ENCODE measurements at regions not wholly inside any gene's neighbourhood (a gene's known extent, or its start where the extent isn't known, plus 50 kb on each side); places are given as distances from the start of the nearest gene placed in this dataset.
"Not testable (repeated sequence)": the region's sequence is repeated elsewhere in the genome, so short reads cannot be mapped to it uniquely, and the experiment has no call there.

DNA sequence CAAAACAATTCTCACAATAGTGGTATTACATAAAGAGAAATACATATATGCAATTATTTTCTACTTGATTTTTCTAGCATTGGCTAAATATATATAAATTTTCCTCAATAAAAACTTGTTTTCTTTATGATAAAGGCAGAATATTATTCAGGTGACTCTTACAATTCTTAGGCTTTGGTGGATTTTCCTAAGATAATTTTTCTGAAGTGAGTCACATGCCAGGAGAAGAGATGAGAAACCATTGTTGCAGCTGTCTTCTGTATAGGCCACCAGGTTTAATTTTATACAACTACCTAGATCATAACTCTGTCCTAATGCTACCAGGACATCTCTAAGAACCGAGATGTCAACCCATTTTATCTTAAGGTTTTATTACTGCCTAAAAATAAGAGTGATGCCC is 552.4 kb upstream of the CDH2 start:
- no peak for DNase-seq

DNA sequence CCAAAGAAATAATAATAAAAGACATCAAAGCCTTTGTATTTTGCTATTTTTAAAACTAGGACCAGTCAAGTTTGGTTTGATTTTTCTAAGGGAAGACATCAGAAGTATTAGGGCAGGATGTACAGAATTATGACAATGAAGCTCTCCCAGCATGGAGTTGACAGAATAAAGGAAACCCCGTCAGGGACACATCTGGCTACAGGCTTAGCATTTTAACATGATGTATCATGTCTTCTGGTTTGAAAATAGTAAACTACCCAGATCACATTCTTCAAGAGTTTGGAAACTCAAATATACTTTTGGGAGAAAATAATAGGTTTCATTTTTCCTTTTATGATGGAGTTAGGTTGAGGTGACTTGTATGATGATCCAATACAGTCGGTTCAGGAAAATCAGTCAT is 552.0 kb upstream of the CDH2 start:
- no peak for DNase-seq

DNA sequence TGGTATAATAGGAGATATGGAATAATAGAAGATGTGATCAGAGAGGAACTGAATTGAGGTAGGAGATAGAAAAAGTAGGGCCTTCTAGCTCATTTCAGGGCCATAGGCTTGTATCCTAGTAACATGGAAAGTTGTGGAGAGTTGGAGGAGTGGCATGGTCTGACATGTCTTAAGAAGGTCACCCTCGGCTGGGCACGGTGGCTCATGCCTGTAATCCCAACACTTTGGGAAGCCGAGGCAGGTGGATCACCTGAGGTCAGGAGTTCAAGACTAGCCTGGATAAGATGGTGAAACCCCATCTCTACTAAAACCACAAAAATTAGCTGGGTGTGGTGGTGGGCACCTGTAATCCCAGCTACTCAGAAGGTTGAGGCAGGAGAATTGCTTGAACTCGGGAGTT is 550.3 kb upstream of the CDH2 start:
- not testable (repeated sequence) for DNase-seq

DNA sequence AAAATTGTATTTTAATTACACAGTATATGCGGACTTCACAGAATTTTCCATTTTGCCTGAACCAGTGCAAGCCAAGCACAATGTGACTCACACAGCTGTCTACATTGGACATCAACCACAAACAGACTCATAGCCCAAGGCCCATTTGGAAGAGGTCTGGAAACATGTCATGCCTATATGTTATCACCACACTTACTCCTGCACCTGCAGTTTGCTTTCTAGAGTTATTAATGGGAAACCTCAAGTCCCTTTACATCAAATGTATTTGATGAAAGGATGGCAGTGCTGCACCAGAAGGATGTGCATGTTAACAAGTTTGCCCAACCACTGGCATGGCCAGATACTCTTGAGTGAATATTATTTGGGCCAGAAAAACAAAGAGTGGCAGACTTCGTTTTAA is 548.9 kb upstream of the CDH2 start:
- no peak for DNase-seq

DNA sequence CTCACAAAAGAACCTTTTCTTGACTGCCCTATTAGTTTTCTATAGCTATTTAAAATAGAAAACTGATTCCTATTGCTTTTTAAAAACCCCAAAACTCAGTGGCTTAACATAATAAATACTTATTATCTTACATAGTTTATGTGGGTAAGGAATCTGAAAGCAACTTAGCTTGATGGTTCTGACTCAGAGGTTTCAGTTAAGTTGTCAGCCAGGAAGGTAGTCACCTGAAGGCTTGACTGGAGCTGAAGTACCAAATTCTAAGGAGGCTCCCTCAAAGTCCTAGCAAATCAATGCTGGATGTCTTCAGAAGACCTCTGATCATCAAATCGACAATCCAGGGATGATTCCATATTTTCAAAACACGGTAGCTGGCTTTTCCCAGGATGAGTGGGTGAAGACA is 546.6 kb upstream of the CDH2 start:
- DNase-seq, result no peak

DNA sequence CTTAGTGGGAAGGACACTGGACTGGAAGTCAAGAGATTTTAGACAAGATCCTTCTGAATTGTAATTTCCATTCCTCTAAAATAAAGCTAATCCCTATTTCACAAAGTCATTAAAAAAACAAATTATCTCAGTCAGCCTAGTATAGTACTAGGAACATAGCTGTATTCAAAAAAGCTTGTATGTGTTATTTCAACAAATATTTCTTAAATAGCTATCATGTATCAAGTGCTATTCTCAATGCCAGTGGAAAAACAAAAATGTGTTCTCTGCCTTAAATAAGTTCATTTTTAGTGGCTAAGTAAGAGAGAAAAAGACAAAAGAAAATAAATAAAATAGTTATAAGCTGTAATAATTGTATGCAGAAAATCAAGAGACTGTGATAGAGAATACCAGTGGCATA is 541.8 kb upstream of the CDH2 start:
- no peak for DNase-seq

DNA sequence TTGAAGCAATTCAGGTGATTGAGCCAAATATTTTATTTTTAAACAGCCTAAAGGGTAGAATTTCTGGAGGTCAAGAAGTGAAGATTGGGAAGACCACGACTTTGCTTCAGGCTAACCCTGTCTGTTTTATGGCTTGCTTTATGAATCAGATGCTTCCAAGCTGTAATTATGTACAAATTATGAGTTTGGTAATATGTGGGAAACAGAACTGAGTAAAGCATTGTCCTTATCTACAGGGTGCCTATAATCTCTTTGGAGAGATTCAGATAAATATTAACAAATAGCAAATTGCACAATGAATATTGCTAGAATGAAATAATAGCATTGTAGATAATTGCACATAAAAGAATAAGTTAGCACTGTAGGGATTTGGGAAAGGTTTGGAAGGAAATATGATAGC is 539.4 kb upstream of the CDH2 start:
- no peak for DNase-seq

DNA sequence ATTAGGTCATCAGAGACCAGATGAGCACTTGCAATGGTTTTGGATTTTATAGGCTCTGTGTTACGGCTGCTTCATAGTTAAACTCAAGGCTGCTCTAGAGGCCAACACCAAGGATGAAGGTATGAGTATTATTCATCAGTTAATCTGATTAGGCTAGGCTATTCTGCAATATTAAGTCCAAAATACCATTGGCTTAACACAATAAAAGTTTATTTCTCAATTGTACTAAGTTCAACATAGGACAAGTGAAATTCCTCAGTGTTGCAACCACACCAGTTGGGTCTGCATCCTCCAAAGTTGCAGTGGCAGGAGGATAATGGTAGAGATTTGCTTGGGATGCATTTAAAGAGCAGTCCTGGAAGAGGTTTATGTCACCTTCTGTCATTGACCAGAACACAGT is 538.3 kb upstream of the CDH2 start:
- DNase-seq, result no peak

DNA sequence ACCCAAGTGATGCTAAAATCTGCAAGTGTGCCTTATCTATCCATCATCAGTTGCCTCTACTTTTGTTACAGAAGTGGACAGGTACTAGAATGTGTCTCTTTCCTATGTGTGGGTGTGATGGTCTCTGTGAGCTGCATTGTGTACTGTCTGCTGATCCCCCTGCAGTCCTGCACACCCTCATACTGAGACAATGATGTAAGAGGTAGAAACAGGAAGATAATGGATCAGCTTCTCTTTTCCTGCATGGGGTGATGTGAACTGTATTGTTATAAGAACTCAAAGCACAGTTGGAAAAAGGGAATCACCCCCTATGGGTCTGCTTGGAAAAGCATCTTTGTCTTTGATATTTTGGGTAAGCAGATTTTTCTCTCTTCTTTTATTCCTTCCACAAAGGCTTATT is 537.6 kb upstream of the CDH2 start:
- no peak for DNase-seq

DNA sequence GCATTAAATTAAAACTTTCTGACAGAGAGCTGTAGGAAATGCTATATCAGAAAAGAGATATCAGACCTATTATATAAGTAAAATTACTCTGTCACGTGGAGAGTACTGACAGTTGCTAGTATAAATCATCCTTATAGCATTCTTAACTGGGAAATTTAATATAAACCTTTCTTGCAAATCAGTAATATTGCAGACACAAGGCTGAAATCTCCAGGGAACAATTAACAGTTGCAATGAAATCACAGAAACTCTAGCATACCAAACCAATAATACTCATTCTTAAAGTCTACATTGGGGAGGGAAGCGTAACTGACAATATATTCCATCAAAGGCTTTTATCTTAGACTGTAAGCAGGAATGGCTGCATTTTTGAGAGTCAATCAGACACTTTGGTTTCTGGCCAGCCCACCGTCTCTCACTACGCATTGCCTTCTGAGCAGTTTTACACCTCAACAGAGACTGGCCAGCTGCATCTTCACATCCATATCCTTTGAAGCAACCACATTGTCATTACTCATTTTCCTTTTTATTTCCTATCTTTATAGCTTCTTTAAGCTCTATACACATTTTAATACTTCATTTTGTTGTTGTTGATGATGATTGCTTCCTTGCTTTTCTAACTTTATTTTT is 536.0 kb upstream of the CDH2 start:
- no peak for DNase-seq

DNA sequence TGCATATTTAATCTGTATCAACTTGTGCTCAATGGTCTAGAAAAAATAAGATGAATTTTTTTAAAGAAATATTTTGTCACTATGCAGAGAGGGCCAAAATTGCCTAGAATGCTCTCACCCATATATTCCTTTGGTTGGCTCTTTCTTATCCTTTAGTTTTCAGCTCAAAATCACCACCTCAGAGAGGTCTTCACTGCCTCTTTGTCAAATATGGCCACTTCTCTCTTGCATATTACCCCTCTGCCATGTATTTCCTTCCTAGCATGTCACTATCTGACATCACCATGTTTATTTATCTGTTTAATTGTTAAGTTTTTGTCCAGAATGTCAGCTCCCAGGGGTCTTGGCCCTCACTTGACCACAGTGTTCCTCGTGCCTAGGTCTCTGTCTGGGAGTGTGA is 535.2 kb upstream of the CDH2 start:
- DNase-seq, result no peak

DNA sequence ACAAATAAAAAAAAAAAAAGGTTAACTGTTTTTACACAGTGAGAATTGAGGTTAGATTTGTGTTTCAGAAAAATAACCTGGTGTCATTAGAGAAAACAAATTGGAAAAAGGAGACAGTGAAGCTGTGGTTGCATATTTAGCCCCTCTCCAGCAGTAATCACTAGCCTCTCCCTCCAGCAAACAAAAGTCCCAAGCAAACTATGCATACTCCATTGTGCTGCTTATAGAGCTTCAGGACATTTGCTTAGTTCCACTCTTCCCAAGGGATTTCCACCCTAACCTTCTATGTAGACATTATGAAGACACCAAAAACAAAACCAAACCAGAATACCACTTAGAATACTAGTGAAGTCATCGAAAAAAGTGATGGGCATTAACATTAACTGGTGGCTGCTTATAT is 534.2 kb upstream of the CDH2 start:
- DNase-seq, result no peak

DNA sequence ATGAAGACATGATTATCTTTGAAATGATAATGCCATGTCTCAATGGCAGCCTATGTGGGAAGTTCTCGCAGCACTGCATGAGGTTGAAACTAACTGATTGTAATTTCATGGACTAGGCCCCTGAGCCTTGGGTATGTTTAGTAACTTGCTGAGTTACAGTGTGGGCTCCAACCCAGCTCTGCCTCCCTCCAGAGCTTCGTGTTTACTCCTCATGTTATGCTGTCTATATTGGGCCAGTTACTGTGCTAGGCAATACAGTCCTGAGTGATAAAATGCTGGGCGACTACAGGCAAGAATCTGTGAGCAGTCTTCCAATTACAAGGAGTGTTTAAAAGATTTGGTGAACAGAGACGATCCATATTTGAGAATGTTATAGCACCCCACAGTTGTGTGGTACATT is 530.1 kb upstream of the CDH2 start:
- no peak for DNase-seq

DNA sequence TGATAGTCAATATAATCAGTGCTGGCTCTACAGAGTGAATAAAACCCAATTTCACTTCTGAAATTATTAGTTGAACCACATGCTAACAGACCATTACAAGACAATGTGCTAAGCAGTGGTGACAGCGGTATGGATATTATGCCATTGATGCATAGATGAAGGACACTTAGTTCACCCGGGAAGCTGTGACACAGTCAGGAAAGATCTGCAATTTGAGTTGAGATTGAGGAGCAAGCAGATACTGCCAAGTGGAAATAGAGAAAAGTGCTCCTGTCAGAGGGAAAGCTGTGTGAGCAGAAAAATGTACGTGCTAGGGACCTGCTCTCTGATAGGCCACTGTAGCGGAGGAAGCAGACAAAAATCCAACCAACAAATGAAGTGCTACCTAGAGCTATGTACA is 529.5 kb upstream of the CDH2 start:
- DNase-seq, result no peak

DNA sequence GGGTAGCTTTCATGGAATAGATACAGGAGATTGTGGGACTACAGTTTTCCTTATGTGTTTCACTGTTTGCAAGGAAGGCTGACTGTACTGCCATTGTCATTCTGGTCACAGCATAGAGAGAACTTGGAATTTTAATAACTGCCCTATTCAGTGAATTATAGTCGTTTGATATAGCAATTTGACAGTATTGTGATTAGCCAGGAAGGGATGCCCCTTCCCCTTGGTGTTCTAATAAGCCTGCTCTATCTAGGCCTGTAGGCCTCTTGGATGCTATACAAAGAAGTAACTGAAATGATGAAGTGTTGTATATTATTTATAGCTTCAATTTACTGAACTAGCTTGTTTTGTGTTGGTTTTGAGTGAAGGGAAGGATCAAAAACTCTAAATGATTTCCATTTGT is 528.6 kb upstream of the CDH2 start:
- DNase-seq, result no peak

DNA sequence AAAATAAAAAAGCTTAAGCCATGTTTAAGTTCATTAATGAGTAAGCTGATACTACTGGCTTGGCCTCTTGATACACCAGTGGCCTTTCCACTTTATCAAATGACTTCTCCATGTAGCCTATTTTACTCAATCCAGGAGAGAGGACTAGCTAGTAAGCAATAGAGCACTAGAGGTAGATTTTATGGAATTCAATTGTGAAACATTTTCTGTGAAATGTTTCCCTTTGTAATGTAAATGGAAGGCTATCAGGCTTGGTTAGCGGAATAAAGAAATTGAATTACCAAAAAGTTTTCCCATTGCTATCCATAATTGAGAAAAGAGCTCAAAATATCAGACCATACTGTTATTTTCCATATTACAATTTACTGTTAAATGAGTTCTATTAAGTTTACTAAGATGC is 515.4 kb upstream of the CDH2 start:
- no peak for DNase-seq

DNA sequence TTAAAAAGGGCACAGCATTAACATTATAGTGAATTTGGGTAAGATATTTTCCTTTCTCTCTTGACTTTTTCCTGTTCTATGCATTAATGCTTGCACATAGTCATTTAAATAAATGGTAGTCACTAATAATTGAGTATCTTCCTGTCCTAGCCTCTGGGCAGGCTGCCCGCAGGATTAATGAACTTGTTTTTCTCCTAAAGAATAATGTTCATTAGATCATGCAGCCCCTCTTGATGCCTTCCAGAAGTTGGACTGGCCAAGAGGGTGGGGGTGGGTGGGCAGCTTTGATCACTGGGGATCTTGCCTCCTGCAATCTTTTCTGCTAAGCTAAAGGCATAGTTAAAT is 514.5 kb upstream of the CDH2 start:
- no peak for DNase-seq

DNA sequence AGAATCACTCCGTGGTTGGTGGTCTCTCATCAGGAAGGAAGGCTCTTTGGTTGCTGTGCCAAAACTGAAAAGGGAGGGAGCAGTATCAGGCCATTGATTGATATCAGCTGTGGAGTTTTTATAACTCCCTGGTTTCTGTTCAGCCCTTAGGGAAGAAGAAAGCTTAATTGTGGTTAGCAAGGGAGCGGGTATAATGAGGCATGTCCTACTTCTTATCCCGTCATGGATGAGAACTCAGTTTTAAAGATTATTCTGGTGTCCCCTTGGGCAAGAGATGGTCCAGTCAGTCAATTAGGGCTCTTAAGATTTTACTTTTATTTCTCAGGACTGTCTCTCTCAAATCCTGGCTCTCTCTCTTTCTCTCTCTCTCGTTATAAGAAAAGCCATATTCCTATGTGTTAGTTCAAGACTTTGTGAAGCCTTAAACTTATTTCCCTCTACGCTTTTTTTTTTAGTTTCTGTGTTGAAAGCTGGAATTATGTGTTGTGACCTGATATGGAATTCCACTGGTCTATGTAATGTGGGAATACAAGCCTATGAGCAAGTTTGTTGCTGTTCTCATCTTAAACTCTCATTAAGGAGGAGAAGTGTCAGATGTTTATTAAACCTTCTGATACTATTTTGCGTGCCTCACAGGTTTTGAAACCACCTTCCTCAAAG is 514.0 kb upstream of the CDH2 start:
- DNase-seq, result no peak

DNA sequence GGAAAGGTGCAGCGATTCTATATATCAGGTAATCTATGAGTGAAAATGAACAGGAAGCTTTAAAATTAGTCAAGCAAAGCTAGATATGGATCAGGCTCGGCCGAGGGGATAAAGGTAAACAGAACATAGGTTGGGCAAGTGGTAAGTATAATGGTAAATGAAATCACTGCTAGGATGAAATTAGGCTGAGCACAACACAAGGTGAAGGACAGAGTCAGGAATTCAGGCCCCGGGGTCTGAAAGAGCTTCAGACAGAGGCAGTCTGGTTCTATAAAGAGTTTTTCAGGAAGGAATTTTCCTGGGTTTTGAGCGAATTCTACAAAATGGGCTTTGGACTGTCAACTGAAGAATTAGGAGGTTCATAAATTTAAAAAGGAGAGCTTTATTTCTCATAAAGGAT is 513.2 kb upstream of the CDH2 start:
- DNase-seq, result no peak

DNA sequence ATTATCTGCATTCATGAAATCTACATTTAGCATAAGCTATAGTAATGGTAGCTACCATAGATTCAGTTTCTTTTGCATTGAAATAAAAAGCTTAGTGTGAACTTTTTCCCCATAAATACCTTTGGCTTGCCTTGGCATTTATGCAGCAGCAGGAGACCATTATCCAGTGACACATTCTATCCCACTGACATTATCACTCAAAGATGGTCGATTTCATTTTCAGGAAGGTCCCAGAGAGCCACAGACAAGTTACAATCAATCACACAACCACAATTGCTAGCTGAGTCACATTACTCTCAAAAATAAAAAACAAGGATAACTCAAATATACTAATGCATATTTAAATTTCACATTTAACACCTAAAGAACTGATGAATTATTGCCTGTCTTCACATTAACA is 512.7 kb upstream of the CDH2 start:
- no peak for DNase-seq

DNA sequence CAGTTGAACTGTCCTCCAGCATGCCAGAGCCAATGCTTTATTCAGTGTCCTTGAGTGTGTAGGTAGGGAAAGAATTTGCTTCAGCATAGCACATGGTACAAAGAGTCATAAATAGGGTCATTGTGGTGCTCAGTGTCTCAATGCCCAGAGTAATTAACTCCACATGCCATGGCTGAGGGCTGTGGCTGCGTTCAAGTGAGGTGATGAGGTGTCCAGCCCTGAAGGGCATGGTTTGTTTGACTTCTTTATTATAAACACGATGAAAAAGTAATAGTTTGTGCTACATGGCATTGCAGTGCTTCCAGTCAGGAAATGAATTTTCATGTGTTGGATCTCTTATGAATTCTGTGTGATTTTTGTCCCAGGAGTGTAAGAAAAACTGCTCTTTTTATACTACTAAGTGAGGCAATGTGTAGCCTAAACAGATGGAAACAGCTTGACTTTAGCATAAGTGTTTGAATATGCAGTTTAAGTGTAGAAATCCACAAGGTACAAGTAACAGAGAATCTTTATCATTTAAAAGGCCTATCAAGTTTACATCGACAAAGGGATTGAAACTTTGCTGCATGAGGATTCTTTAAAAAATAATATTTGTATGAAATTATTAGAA is 507.9 kb upstream of the CDH2 start:
- DNase-seq, result no peak

DNA sequence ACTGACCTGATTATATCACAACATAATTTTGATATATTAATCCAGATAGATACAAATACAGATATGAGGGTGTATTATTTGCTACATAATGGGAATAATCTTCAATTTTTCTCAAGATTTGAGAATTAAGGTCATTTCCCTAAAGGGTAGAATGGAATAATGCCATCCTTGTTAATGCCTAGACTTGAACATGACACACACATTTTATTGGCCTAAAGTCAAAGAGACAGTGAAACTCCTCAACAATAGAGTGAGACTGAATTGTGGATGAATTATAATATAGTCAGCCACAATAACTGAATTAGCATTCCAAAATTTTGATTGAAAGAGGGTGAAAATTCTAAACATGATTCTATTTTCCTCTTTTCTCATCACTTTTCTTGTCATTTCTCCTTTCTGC is 506.0 kb upstream of the CDH2 start:
- no peak for DNase-seq

DNA sequence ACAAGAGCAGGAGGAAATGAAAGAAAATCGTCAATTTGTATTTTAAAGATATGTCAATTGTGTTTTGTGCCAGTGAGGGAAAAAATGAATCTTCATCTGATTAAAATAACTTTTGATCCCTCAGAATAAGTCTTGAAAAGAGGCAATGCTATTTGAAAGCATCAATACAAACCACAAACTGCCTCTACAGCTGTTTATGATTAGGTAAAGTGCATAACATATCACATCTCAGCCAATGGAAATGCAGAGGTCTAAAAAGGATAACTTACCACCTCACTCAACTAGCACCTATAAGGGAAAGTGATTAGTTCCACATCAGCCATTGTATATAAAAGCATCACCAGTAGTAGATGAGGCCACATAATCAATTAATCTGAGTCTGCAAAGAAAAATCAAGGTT is 492.2 kb upstream of the CDH2 start:
- DNase-seq, result no peak

DNA sequence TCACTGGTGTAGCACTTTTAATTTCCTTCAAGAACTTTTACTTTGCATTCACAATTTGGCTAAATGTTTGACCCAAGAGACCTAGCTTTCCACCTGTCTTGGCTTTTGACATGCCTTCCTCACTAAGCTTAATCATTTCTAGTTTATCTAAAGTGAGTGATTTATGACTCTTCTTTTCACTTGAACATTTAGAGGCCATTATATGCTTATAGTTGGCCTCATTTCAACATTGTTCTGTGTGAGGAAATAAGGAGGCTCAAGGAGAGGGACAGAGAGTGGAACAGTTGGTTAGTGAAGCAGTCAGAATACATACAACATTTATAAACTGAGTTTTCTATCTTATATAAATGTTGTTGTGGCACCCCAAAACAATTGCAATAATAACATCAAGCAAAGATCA is 489.3 kb upstream of the CDH2 start:
- DNase-seq, result no peak

DNA sequence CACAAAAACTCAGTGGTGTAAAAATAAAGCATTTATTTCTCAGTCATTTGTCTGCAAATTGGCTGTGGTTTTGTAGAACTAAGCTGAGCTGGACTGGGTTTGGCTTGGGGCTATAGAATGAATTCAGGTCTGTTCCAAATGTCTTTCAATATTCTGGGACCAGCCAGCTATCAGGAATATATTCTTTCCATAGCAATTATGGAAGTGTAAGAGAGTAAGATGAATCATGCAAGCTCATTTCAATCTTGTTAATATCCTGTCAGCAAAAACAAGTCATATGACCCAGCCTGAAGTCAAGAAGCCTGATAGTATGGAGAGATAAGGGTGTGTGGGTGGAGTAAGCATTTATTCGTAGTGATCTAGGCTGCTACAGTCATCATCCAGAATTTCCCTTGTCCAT is 481.0 kb upstream of the CDH2 start:
- DNase-seq, result no peak
